HuH-7.5 (cell line): ENCODE measurements at regions not wholly inside any gene's neighbourhood (a gene's known extent, or its start where the extent isn't known, plus 50 kb on each side); places are given as distances from the start of the nearest gene placed in this dataset.
"Not testable (repeated sequence)": the region's sequence is repeated elsewhere in the genome, so short reads cannot be mapped to it uniquely, and the experiment has no call there.

ENCODE experiments used
- DNase-seq: peaks from one replicate; pipeline ENCODE4 v3.0.0; 2011; ENCODE audit warnings: low spot score

GRCh38 chr5:25020454-25020853 lies 375.7 kb upstream of the CDH10 start:
- no peak for DNase-seq

- DNase-seq = no peak
Observed at GRCh38 chr5:25009063-25009462, 364.3 kb upstream of the CDH10 start.

DNA sequence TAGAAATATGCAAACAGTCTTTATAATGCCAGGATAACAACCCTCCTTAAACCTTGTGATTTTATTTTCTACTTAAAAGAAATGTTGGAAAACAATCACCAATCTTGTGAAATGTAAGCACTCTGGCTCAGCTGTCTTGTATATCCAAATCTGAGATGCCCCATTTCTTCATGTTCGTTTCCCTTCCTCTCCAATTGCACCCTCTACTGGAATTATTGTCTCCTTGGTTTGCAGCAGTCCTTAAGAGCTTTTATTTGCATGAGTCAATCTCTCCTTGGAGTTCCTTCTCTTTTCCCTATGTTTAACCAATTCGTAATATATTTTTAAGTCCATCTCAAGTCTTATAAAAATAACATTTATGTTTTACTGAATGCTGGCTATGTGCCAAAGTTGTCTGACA lies 362.0 kb upstream of the CDH10 start:
- DNase-seq = no peak

- DNase-seq = no peak
Observed at GRCh38 chr5:25006237-25006636, 361.5 kb upstream of the CDH10 start.

- DNase-seq = no peak
Observed at GRCh38 chr5:25005431-25005830, 360.7 kb upstream of the CDH10 start.

GRCh38 chr5:25002371-25002770 lies 357.6 kb upstream of the CDH10 start:
- DNase-seq = no peak

DNA sequence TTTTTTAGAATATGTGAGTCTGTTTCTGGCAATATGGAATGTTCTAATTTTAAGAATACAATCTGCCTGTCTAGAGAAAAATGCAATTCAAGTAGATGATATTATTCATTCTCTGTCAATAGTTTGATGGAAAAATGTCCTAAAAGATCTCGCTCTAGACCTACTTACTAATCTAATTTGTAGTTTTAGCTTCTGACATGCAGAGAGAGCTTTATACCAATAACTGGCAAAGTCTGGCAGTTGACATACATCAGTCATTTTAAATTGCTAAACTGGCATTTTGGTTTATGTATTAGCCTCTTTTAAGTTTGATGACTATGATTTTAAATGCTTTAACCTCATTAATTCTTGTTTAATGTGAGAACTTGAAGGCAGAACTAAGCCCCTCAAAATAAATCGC lies 355.0 kb upstream of the CDH10 start:
- no peak for DNase-seq

DNA sequence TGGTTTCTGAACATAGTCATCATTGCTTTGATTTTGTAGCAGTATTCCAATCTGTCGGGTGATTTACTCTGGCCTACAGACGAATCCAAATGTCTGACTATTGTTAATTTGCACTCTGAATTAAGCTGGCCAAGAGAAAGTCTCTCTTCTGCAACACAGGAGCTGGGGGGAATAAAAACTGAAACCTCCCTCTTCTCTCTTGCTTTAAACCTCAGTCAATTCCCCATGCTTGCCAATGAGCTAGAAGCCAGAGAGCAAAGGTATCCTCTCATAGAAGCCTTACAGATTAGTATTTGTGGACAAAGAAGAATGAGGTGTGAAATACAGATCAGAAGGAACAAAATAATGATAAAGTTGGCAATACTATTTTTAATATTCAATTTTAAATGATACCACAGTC lies 353.9 kb upstream of the CDH10 start:
- DNase-seq = no peak

DNA sequence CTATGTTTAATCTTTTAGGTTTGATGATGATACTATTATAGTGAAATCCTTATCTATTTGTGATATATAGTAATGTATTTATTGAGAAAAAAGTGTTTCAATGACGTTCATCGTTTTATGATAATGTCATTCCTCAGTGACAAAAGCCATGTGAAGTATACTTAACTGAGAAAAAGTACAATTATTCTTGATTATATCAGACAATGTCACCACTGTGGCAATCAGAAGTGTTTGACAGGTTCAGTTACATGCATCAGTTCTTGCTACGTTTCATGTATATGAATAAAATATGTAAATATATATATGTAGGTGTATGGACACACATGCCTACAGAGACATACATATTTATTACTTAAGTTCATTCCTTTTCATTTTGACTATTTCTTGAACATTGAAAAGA lies 341.5 kb upstream of the CDH10 start:
- DNase-seq = no peak

- DNase-seq = not testable (repeated sequence)
Observed at GRCh38 chr5:24978552-24978951, 333.8 kb upstream of the CDH10 start.

DNA sequence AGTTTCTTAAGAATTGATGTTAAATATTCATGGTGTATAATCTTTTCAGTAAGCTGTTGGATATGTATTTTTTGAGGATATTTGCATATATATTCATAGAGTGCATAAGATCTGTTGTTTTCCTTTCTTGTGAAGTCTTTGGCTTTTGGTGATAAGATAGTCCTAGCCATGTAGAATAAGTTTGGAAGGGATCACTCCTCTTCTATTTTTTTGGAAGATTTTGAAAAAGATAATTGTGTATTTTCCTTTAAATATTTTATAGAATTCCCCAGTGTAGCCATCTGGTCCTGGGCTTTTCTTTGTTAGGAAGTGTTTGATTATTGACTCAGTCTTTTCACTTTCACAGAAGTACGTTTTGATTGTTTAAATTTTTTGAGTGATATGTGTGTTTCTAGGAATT lies 318.8 kb upstream of the CDH10 start:
- DNase-seq = no peak

GRCh38 chr5:24923400-24923799 lies 278.6 kb upstream of the CDH10 start:
- DNase-seq = no peak

GRCh38 chr5:24918676-24919075 lies 273.9 kb upstream of the CDH10 start:
- no peak for DNase-seq

GRCh38 chr5:24916863-24917262 lies 272.1 kb upstream of the CDH10 start:
- no peak for DNase-seq

DNA sequence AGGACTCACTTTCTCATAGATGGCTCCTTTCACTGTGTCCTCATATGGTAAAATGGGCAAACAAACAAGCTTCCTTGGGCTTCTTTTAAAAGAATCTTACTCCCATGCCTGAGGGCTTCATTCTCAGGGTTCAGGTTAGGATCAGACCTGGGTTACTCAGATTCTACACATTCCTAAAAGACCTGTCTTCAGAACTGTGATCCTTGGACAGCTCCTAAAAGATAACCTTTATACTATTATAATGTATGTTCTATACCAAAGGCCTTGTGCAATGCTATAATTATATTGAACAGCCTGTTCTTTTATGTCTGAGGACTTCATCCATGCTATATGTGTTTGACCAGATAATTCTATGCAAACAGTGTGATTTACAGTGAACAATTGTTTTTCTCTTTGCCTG lies 264.4 kb upstream of the CDH10 start:
- no peak for DNase-seq

- DNase-seq = no peak
Observed at GRCh38 chr5:24906689-24907088, 261.9 kb upstream of the CDH10 start.

- no peak for DNase-seq
Observed at GRCh38 chr5:24904981-24905517, 260.3 kb upstream of the CDH10 start.

- DNase-seq = no peak
Observed at GRCh38 chr5:24899180-24899579, 254.4 kb upstream of the CDH10 start.

GRCh38 chr5:24864244-24864643 lies 219.5 kb upstream of the CDH10 start:
- DNase-seq = no peak

DNA sequence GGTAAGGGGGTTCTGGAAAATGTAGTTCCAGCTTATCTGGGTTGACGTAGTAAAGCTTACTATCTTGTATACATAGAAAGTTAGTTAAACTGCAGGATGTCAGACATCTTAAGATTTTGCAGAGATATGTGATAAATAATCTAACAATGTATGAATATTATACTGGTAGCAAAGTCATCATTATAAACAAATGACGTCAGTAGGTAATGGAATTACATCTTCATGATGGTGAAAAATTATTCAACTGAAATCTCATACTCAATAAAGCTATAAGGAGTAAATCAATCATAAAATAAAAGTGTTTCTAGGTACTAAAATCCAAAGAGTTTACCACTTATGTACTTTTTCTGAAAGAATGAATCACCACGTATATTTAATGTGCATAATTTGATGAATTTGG lies 217.3 kb upstream of the CDH10 start:
- DNase-seq = no peak

DNA sequence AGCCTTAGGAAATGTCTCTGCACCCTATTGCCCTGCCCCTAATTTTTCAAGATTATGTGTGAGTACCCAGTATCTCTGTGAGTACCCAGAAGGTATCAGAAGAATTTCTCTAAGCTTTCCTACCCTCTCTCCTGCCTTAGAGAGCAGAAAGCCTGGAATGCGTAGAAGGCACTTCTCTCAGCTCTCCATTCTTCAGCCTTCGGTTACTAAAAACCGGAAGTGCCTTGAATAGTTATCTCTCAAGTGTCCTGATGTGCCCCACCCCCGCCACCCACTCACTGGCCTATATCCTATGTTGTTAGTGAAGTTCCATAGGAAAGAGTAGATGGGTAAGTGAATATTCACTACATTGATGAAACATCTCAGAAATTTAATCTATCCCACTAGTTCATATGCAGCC lies 210.7 kb upstream of the CDH10 start:
- no peak for DNase-seq

DNA sequence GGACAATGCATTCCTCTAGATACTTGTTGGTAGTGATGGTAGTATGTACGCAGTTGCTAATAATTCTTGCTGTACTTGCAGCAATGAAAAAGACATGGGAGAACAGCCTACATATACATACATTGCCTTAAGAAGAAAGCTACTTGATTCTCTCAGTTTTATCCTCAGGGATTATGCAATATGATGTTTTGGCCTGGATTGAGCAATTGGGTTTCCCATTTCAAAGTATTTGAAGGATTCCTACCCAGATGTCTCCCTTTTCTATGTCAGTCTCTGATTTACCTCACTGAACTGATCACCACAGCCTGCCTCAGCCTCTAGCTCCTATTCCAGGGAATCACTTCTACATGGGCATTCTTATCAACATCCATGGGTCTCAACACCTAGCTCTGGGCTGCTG lies 210.1 kb upstream of the CDH10 start:
- DNase-seq = no peak

- no peak for DNase-seq
Observed at GRCh38 chr5:24854350-24854749, 209.6 kb upstream of the CDH10 start.

- DNase-seq = no peak
Observed at GRCh38 chr5:24850926-24851486, 206.2 kb upstream of the CDH10 start.

- DNase-seq = no peak
Observed at GRCh38 chr5:24849210-24849609, 204.4 kb upstream of the CDH10 start.
